ENCODE measurements at regions not wholly inside any gene's neighbourhood (a gene's known extent, or its start where the extent isn't known, plus 50 kb on each side); places are given as distances from the start of the nearest gene placed in this dataset.
"Not testable (repeated sequence)": the region's sequence is repeated elsewhere in the genome, so short reads cannot be mapped to it uniquely, and the experiment has no call there.

DNA sequence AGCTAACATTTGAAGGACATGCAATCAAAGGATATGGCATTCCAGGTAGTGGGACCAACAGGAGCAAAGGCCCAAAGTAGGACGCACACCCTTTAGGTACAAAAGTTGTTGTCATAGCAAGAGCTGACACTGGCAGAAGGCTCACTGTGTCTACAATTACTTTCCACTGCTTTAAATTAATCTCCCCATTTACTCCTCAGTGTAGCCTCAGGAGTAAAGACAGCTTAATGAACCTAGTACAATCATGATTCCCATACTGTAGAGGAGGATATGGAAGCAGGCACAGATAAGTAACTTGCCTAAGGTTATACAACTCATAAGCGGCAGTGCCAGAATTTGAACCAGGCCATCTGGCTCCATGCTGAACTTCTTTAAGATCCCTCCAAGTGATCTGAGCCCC, 212.9 kb upstream of the SFSWAP start:
- DNase-seq = no peak

DNA sequence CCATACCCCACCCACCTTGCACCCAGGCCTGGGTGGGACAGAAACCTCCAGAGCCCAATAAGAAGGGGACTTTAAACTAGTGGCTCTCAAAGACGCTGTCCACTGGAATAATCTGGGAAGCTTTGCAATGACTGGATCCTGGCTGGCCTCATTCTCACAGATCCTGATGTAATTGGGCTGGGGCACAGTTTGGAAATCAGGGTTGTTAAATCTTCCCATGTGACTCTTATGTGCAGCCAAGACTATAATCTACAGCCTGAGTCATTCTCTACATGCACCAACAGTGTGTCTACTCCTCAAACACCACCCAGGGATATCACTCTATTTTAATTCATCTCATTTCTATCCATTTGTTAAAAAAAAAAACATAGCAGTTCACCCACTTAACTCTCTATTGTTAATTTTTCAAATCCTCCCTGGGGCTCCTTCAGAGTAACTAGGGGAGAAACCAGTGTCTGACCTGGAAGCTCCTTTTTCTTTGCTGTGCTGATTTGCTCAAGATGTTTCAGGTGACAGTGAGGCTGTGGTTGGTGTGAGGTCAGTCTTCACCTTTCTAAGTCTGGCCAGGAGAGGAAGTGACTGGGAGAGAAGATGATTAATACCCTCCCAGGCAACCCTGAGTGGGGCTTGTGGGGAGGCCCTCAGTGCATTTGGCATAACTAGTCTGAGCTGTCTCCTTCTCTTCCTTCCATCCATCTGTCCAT, 211.6 kb upstream of the SFSWAP start:
- DNase-seq = no peak

DNA sequence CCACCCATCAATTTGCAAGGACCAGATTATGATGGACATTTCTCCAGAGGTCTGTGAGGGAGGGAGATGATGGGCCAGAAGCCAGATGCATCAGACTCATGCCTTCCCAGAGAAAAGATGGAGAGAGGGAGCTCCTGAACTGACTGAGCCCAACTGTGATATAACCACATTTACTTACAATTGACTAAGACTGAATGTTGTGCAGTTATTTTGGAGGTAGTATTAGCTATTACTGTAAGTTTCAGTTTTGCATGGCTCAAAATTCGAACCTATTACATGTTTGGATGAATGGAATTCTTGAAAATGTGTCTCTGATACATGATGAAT, 211.1 kb upstream of the SFSWAP start:
- DNase-seq = no peak

DNA sequence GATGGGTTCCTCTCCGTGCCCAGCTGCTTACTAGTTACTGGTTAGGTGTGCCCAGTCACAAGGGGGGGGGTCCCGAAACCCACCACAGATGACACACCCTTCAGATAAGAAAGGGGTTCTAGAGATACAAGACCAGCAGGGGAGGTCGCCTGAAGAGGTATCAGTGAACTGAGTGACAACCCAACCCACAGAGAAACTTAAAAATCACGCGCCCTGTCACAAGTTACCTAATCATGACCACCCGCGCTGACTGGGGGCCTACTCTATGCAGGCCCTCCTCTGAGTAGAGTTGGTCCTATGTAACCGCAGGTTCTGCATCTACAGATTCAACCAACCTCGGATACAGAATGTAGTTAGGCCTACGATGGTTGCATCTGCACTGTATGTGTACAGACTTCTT, 210.3 kb upstream of the SFSWAP start:
- no peak for DNase-seq

DNA sequence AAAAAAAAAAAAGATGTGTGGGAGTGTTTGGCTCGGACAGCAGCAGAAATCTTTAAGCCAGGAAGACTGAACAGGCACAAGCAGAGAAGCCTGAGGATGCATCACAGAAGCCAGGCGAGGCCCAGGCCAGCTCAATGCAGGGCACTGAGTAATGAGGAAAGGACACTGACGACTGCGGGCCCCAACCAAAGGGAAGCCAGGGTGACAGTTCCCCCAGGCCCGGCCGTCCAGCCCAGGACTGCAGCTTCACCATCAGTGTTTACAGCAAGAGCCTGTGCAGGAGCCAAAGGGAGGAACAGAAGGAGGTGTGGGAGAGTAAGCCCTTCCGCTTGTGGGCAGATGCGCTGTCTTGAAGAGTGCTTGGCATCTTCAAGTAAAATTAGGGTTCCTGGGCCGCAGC, 205.3 kb upstream of the SFSWAP start:
- DNase-seq = no peak

DNA sequence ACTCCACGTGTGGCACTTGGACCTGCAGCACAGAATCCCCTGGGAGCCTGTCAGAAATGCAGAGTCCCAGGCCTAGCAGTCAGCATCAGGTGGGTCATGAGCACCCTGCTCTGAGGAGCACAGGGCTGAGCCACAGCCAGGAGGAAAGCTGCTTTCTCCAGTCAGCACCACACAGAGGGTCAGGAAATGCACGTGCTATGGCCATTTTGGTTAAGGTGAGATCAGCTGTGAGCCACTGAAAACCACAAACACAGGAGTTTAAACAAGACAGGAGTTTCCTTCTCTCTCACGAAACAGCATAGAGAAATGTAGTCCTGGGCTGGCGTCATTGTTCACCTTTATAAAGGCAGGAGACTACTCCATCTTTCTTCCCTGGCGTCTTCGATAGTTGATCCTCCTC, 204.5 kb upstream of the SFSWAP start:
- DNase-seq = no peak

DNA sequence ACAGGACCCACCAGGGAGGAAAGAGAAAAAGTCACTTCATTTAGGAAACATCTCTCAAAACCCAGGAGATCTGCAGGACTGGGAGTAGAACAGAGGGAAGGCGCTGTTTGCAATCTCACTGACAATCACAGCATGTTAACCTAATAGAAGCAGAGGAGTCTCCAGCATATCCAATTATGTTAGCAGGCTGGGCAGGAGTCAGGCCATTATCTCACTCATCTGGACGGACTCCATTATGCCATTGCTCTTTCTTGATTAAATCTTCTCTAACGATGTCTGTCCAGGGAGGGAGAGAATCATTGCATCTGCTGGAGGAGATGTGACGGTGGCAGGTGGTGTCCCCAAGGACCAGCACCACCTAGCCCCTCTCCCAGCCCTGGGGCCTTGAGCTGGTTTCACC, 203.8 kb upstream of the SFSWAP start:
- DNase-seq = no peak

DNA sequence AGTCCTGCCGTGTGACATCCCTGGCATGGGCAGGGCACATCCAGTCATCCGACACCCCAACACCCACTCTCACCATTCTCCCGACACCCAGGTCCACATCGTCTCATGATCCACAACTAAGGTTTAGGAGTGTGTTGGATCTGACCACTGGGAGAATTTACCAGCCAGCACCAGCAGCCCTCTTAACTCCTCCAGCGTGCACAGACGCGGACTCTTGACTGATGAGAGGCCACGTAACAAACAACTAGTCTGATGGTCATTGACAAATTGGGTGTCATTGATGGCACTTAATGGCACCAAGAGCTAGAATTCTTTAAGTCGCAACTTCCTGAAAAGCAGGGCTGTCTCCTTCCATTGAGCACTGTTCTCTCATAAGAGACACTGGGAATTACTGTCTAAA, 203.0 kb upstream of the SFSWAP start:
- no peak for DNase-seq

DNA sequence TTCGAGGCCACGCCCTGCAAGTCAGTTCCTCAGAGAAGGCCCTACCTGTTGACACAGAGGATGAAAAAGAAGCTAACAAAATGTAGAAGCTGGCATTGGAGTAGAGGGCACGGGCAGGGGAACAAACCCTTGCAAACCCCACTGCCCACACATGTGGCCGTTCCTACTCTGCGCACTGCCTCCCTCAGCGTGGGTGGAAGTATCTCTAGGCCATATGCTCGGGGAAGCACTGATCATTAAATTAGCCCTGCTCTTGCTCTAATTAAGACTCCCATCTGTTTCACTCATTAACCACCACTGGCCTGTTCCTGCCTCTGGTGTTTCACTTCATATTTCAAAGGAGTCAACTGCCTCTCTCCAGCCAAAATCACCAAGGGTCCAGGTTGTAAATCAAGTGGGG, 201.2 kb upstream of the SFSWAP start:
- no peak for DNase-seq

DNA sequence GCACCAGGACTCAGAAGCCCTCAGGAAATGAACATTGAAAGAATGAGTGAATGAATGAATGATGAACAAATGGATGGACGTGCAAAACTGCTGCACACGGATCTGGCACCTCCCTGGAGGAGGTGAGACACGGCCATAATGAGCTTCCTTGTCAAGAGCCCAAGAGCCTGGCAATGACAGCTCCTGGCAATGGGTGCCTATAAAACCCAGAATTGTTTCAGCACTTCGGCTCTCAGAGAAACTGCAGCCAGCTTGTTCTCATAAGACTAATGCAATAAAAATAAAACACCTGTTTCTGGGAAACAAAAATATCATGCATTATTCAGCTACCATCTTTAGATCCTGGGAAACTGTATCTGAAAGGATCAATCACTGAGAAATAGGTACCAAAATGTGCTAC, 200.5 kb upstream of the SFSWAP start:
- DNase-seq = no peak

DNA sequence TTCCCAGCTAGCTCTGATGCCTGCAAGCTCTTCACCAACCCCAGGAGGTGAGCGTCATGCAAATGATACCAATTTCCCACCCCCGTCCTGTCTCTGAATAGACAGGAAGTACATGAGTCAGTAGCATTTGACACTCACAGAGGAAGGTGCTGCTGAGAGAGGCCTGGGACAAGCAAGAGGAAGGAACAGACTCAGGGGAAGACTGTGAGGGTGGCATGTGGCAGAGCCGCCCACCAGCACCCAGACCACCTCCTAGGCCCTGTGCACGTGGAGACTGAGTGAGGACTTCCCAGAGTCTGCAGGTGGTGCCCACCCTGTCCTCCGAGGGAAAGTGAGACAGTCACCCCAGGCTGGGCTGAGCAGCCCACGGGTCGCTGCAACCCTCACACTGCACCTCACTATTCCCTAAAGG, 199.5 kb upstream of the SFSWAP start:
- peak; percentile 31 for DNase-seq

DNA sequence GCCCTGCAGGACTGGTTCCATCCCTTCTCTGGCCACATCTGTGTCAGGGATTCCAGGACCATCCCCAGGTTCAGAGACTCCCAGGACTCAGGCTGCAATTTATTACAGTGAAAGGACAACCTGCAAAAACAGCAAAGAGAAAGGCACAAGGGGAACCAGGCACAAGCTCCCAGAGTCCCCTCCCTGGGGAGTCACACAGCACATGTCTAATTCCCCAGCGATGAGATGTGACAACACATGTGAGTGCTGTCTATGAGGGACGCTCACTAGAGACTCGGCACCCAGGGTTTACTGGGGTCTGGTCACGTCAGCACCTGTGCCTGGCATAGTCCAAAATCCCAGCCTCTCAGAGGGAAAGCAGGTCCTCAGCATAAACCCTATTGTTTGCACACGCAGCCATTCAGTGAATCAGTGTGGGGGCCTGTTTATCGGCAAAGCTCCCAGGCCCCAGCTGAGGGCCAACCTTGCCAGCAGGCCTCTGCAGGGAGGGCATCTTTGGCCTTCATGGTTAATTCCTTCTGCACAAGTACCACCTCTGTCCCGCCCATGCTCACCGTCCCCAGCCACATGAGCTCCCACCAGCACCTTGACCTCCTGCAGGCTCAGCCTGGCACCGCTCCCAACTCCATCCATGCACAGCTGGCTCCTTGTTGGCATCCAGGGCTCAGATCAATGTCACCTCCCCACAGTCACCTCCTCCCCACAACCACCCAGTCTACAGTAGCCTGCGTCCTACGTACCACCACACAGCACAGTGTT, 198.9 kb upstream of the SFSWAP start:
- no peak for DNase-seq

DNA sequence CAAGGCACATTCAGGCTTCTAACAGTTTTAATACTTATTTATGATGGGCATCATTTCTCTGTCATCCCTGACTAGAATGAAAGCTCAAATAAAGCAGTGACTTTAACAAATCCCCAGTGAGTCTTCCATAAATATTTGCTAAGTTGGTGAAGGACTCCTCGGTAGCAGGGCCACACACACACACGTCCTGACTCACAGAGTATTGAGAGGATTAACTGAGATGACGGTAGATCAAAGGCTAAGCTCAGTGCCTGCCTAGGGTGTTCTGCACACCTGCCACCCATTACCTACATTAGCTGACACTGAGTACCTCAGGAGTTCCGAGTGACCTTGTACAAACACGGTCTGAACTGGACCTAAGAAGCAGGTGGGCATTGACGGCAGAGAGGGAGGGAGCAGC, 197.3 kb upstream of the SFSWAP start:
- DNase-seq = no peak

DNA sequence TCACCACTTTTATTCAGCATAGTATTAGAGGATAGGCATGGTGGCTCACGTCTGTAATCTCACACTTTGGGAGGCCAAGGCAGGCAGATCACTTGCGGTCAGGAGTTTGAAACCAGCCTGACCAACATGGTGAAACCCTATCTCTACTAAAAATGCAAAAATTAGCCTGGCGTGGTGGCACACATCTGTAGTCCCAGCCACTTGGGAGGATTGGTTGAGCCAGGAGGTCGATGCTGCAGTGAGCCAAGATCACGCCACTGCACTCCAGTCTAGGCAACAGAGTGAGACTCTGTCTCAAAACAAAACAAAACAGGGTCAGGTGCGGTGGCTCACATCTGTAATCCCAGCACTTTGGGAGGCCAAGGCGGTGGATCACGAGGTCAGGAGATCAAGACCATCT, 190.3 kb upstream of the SFSWAP start:
- DNase-seq = not testable (repeated sequence)

DNA sequence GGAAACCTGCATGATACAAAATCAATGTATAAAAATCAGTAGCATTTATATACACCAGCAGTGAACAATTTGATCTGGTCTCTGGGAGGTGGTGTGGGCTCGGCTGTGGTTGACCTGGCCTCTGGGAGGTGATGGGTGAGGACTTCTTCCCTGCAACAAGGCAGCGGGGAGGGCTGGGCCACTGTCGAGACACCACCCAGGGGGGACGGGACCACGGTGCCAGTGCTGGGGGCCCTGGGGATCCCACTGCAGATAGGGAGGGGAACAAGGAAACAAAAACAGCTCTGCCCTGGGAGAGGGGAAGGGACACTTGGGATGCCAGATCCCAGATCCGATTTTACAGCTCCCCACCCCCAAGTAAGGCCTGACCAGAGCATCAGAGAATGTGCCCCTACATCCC, 189.6 kb upstream of the SFSWAP start:
- no peak for DNase-seq

DNA sequence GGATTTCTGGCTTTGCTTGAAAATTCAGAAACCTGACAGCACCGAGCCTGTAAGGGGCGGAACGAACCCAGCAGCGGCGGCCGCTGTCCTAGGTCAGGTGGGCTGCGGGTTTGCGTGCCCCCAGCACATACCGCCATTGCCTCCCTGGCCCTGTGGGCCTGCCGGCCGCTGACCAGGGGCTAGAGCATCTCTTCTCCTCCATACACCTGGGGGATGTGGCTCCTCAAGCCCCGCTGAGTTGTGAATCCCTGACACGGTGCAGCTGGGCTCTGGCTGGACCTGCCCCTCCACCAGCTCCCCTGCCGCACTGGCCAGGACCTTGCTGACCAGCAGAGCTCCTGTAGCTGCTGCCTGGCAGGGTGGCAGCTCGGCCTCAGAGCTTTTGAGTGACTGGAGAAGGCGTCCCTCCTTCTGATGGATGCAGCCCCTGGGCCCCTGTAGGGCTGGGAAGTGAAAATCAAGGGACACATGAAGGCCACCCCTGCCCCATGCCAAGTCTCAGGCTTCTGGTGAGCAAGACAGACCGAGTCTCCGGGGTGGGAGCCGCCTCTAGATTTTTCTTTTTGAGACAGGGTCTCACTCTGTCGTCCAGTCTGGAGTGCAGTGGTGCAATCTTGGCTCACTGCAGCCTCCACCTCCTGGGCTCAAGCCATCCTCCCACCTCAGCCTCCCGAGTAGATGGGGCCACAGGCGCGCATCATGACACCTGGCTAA, 184.9 kb upstream of the SFSWAP start:
- DNase-seq = no peak

DNA sequence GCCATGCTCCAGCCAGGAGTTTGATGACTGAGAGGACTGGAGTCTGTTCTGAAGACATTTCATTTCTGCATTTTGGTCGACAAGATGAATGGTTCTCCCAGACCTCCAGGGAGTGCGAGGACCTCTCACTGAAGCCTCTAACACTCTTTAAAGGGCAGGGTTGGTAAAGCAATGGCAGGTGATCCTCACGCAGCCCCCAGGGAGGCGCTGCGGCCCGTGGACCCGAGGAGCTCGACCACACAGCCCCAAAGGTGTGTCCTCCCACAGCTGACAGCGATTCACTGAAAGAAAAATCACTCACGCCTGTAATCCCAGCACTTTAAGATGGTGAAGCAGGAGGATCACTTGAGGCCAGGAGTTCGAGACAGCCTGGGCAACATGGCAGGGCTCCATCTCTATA, 183.8 kb upstream of the SFSWAP start:
- DNase-seq = no peak

DNA sequence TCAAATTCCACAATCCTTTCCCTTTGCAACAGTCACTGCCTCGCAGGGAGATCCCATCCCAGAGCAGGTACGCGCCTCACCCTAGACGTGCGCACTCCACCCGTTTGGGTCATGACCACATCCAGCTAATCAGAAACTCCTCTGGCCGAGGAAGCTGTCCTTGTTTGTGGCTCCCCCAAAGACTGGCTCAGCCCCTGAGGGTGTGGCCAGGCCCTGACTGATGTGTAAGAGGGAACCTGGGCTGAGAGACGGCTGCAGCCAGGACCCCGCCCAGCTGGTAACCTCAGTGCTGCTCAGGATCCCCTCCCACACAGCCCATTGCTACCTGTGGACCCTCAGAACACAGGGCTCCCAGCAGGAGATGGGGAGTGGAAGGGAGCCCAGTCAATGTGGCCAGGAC, 183.2 kb upstream of the SFSWAP start:
- no peak for DNase-seq

DNA sequence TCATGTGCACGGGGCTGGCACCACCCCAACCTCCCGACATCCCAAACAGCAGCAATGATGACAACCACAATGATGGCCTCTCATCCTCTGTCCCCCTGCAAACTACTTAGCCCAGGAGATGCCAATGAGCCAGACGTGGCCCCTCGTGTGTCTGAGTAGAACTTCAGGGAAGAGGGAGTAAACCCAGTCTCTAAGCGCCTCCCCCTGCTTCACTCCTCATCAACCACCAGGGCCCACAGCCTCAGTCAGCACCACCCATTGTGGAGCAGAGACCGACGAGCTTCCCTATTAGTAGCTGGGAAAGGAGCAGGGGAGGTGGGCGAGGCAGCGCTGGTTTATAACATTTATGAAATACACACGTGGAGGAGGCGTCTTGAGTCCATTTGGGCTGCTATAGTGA, 182.7 kb upstream of the SFSWAP start:
- no peak for DNase-seq

DNA sequence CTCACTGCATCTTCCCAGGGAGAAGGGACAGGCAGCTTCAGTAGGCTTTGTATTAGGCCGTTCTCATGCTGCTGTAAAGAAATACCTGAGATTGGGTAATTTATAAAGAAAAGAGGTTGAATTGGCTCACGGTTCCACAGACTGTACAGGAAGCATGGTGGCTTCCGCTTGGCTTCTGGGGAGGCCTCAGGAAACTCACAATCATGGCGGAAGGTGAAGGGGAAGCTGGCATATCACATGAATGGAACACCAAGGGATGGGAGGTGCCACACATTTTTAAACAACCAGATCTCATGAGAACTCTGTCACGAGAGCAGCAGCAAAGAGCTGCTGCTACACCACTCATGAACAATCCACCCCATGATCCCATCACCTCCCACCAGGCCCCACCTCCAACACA, 182.2 kb upstream of the SFSWAP start:
- DNase-seq = no peak

DNA sequence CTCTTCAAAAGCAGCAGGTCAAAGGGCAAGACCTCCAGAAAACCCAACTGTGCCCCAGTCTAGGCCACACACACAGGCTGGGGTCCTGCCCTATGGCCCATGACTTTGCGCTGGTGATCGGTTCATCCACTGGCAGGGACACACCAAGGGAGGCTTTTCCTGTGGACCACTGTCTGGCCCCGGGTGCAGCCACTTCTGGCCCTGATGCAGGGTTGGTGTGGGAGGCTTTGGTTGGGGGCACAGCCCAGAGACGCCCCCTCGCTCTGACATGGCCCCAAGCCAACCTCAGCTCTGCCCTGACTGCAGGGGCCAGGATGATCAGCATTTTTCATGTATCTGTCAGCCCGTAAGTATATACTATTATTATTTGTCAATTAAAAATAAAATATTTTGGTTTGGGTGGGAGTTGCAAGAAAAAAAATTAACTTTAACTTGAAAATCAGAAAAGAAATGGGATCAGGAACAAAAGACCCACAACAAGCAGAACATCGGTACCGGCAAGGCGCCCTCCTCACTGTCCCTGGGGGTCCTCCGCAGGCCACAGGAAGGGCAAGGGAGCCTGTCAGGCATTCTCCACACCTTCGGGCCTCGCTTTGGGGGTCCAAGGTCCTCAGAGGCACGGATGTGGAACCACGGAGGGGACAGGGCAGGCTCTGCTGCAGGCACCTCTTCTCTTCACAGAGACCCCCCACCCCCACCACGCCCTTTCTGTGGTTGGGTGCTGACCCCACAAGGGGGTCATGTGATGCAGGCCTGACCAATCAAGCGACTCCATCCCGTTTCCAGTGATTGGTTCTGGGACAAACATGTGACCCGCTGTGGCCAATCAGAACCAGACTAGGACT, 181.5 kb upstream of the SFSWAP start:
- DNase-seq = no peak

DNA sequence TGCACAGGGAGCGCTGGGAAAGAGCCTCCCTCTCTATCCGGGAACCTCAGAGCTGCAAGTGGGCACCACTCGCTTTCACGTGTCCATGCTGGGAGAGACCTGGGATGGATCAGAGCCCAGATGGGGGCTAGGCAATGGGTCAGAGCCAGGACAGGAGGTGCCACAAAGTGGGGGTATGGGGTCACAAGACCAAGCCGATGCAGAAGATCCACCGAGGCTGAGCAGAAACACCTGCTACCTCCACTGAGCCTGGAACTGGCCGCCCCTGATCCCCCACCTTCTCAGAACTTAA, 180.9 kb upstream of the SFSWAP start:
- DNase-seq = no peak

DNA sequence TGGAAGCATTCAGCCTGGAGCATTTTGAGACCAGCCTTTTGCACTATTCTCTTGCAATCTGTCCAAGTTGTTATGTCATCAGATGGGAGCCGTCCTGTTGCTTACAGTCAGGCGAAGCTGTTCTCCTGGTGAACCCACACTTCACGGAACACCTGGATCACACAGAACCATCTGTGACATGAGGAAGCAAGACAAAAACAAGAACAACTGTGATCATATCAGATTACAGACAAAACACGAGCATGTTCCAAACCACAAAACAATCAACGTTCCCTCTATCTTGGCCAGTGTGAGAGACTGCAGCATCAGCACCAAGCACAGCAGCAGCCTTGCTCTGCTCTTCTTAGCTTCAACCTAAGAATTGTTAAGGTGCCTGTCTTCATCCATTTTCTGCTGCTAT, 180.5 kb upstream of the SFSWAP start:
- DNase-seq = peak; percentile 15

DNA sequence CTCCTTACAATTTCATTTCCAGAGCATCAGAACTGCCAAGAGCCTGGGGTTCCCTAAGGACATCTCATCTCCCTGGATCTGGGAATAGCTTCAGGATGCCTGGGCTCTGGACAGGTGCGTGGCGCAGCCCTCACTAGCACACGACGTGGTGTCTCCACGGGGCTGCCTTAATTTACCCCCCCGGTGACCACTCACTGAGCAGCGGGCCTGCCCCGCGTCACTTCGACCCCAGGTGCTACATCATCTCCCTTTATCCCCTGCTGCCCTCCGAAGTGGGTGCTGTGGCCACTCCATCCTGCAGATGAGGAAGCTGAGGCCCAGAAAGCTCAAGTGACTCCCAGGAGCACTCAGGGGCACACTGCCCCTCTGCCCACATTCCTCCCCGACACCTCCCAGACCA, 177.8 kb upstream of the SFSWAP start:
- no peak for DNase-seq

Data from OCI-M1 (cell line).